ENCODE measurements at regions not wholly inside any gene's neighbourhood (a gene's known extent, or its start where the extent isn't known, plus 50 kb on each side); places are given as distances from the start of the nearest gene placed in this dataset.

GRCh38 chr10:58054881-58055280, 212.8 kb downstream of the IPMK start:
- TF ChIP-seq EZH2 (IDR thresholded peaks at IDR 0.05; ENCODE audit: insufficient read depth, poor library complexity, severe bottlenecking), result no peak
- no peak for TF ChIP-seq EZH2phosphoT487 (IDR thresholded peaks at IDR 0.05; ENCODE audit: insufficient read depth, low read depth)
